ENCODE measurements at regions not wholly inside any gene's neighbourhood (a gene's known extent, or its start where the extent isn't known, plus 50 kb on each side); places are given as distances from the start of the nearest gene placed in this dataset.

GRCh38 chr21:16667395-16667794 is 845.4 kb upstream of the CXADR start:
- DNase-seq (ENCODE audit: low read depth): no peak
- H3K27me3 ChIP-seq (replicated peaks; ENCODE audit: control insufficient read depth, insufficient read depth, low read length): no peaks in the 10 kb centered on the region
- no peak overlapping the region for H3K9ac ChIP-seq (ENCODE audit: low read length)
- H3K4me1 ChIP-seq (ENCODE audit: control insufficient read depth, insufficient read depth, low read length): no peaks in the 10 kb centered on the region
- H3K36me3 ChIP-seq (ENCODE audit: control insufficient read depth, insufficient read depth, low read length, severe bottlenecking): no peaks in the 10 kb centered on the region
- no peak overlapping the region for H3K4me3 ChIP-seq (ENCODE audit: low read length)
- no peaks in the 10 kb centered on the region for H3K9me3 ChIP-seq (ENCODE audit: control insufficient read depth, low read length)

GRCh38 chr21:16674949-16675348 is 837.9 kb upstream of the CXADR start:
- H3K4me3 ChIP-seq (ENCODE audit: low read length): no peak overlapping the region
- no peaks in the 10 kb centered on the region for H3K36me3 ChIP-seq (ENCODE audit: control insufficient read depth, insufficient read depth, low read length, severe bottlenecking)
- H3K9ac ChIP-seq (ENCODE audit: low read length): no peak overlapping the region
- H3K4me1 ChIP-seq (ENCODE audit: control insufficient read depth, insufficient read depth, low read length): peaks cover 8% of the 10 kb centered on the region
- no peak for DNase-seq (ENCODE audit: low read depth)
- H3K9me3 ChIP-seq (ENCODE audit: control insufficient read depth, low read length): no peaks in the 10 kb centered on the region
- H3K27me3 ChIP-seq (replicated peaks; ENCODE audit: control insufficient read depth, insufficient read depth, low read length): no peaks in the 10 kb centered on the region

- Histone ChIP-seq H3K4me3 (ENCODE audit: low read length) (no peak overlapping the region), H3K4me1 (ENCODE audit: control insufficient read depth, insufficient read depth, low read length) (peaks cover 8% of the 10 kb centered on the region)
Observed at GRCh38 chr21:16676391-16676790, 836.5 kb upstream of the CXADR start.

GRCh38 chr21:16678429-16679160 is 834.2 kb upstream of the CXADR start:
- no peak for DNase-seq (ENCODE audit: low read depth)
- Histone ChIP-seq H3K36me3 (ENCODE audit: control insufficient read depth, insufficient read depth, low read length, severe bottlenecking) (no peaks in the 10 kb centered on the region), H3K9ac (ENCODE audit: low read length) (no peak overlapping the region), H3K9me3 (ENCODE audit: control insufficient read depth, low read length) (no peaks in the 10 kb centered on the region), H3K4me3 (ENCODE audit: low read length) (no peak overlapping the region), H3K27me3 (replicated peaks; ENCODE audit: control insufficient read depth, insufficient read depth, low read length) (no peaks in the 10 kb centered on the region), H3K4me1 (ENCODE audit: control insufficient read depth, insufficient read depth, low read length) (peaks cover 8% of the 10 kb centered on the region)

More at GRCh38 chr21:16676391-16676790, 836.5 kb upstream of the CXADR start:
- peak; percentile 7 for DNase-seq (ENCODE audit: low read depth)
- no peaks in the 10 kb centered on the region for H3K36me3 ChIP-seq (ENCODE audit: control insufficient read depth, insufficient read depth, low read length, severe bottlenecking)
- H3K27me3 ChIP-seq (replicated peaks; ENCODE audit: control insufficient read depth, insufficient read depth, low read length): no peaks in the 10 kb centered on the region
- no peaks in the 10 kb centered on the region for H3K9me3 ChIP-seq (ENCODE audit: control insufficient read depth, low read length)
- H3K9ac ChIP-seq (ENCODE audit: low read length): no peak overlapping the region

GRCh38 chr21:16695074-16695473 is 817.8 kb upstream of the CXADR start:
- Histone ChIP-seq H3K27me3 (replicated peaks; ENCODE audit: control insufficient read depth, insufficient read depth, low read length) (no peaks in the 10 kb centered on the region), H3K9me3 (ENCODE audit: control insufficient read depth, low read length) (peaks cover 16% of the 10 kb centered on the region), H3K9ac (ENCODE audit: low read length) (no peak overlapping the region), H3K4me3 (ENCODE audit: low read length) (peak overlapping the region; percentile 32), H3K4me1 (ENCODE audit: control insufficient read depth, insufficient read depth, low read length) (no peaks in the 10 kb centered on the region), H3K36me3 (ENCODE audit: control insufficient read depth, insufficient read depth, low read length, severe bottlenecking) (no peaks in the 10 kb centered on the region)
- no peak for DNase-seq (ENCODE audit: low read depth)

GRCh38 chr21:16707274-16707673 is 805.6 kb upstream of the CXADR start:
- DNase-seq (ENCODE audit: low read depth): no peak
- Histone ChIP-seq H3K9me3 (ENCODE audit: control insufficient read depth, low read length) (no peaks in the 10 kb centered on the region), H3K27me3 (replicated peaks; ENCODE audit: control insufficient read depth, insufficient read depth, low read length) (no peaks in the 10 kb centered on the region)

GRCh38 chr21:16708101-16708835 is 804.6 kb upstream of the CXADR start:
- peak; percentile 38 for DNase-seq (ENCODE audit: low read depth)
- Histone ChIP-seq H3K9ac (ENCODE audit: low read length) (no peak overlapping the region), H3K4me3 (ENCODE audit: low read length) (peak overlapping the region; percentile 8), H3K27me3 (replicated peaks; ENCODE audit: control insufficient read depth, insufficient read depth, low read length) (no peaks in the 10 kb centered on the region), H3K9me3 (ENCODE audit: control insufficient read depth, low read length) (no peaks in the 10 kb centered on the region), H3K36me3 (ENCODE audit: control insufficient read depth, insufficient read depth, low read length, severe bottlenecking) (no peaks in the 10 kb centered on the region), H3K4me1 (ENCODE audit: control insufficient read depth, insufficient read depth, low read length) (peaks cover 31% of the 10 kb centered on the region)

More at GRCh38 chr21:16707274-16707673, 805.6 kb upstream of the CXADR start:
- H3K36me3 ChIP-seq (ENCODE audit: control insufficient read depth, insufficient read depth, low read length, severe bottlenecking): no peaks in the 10 kb centered on the region
- H3K4me1 ChIP-seq (ENCODE audit: control insufficient read depth, insufficient read depth, low read length): peaks cover 26% of the 10 kb centered on the region
- H3K9ac ChIP-seq (ENCODE audit: low read length): no peak overlapping the region
- H3K4me3 ChIP-seq (ENCODE audit: low read length): no peak overlapping the region

- Histone ChIP-seq H3K9ac (ENCODE audit: low read length) (no peak overlapping the region), H3K27me3 (replicated peaks; ENCODE audit: control insufficient read depth, insufficient read depth, low read length) (no peaks in the 10 kb centered on the region), H3K36me3 (ENCODE audit: control insufficient read depth, insufficient read depth, low read length, severe bottlenecking) (no peaks in the 10 kb centered on the region), H3K9me3 (ENCODE audit: control insufficient read depth, low read length) (no peaks in the 10 kb centered on the region), H3K4me3 (ENCODE audit: low read length) (no peak overlapping the region), H3K4me1 (ENCODE audit: control insufficient read depth, insufficient read depth, low read length) (peaks cover 37% of the 10 kb centered on the region)
- peak; percentile 56 for DNase-seq (ENCODE audit: low read depth)
Observed at GRCh38 chr21:16709866-16710550, 802.8 kb upstream of the CXADR start.

- DNase-seq (ENCODE audit: low read depth): no peak
Observed at GRCh38 chr21:16711757-16712156, 801.1 kb upstream of the CXADR start.

GRCh38 chr21:16713331-16714117 is 799.3 kb upstream of the CXADR start:
- no peaks in the 10 kb centered on the region for H3K27me3 ChIP-seq (replicated peaks; ENCODE audit: control insufficient read depth, insufficient read depth, low read length)
- no peaks in the 10 kb centered on the region for H3K36me3 ChIP-seq (ENCODE audit: control insufficient read depth, insufficient read depth, low read length, severe bottlenecking)
- peak overlapping the region; percentile 36 for H3K4me3 ChIP-seq (ENCODE audit: low read length)
- peak; percentile 19 for DNase-seq (ENCODE audit: low read depth)
- peaks cover 28% of the 10 kb centered on the region for H3K4me1 ChIP-seq (ENCODE audit: control insufficient read depth, insufficient read depth, low read length)
- H3K9ac ChIP-seq (ENCODE audit: low read length): no peak overlapping the region
- no peaks in the 10 kb centered on the region for H3K9me3 ChIP-seq (ENCODE audit: control insufficient read depth, low read length)

More at GRCh38 chr21:16711757-16712156, 801.1 kb upstream of the CXADR start:
- H3K4me3 ChIP-seq (ENCODE audit: low read length): no peak overlapping the region
- H3K9me3 ChIP-seq (ENCODE audit: control insufficient read depth, low read length): no peaks in the 10 kb centered on the region
- no peak overlapping the region for H3K9ac ChIP-seq (ENCODE audit: low read length)
- peaks cover 37% of the 10 kb centered on the region for H3K4me1 ChIP-seq (ENCODE audit: control insufficient read depth, insufficient read depth, low read length)
- H3K27me3 ChIP-seq (replicated peaks; ENCODE audit: control insufficient read depth, insufficient read depth, low read length): no peaks in the 10 kb centered on the region
- no peaks in the 10 kb centered on the region for H3K36me3 ChIP-seq (ENCODE audit: control insufficient read depth, insufficient read depth, low read length, severe bottlenecking)
